ENCODE measurements at regions not wholly inside any gene's neighbourhood (a gene's known extent, or its start where the extent isn't known, plus 50 kb on each side); places are given as distances from the start of the nearest gene placed in this dataset.

- Histone ChIP-seq H3K9me2 (replicated peaks; ENCODE audit: low read depth, low read length) (no peaks in the 10 kb centered on the region), H3K36me3 (ENCODE audit: insufficient read depth, low read length) (no peaks in the 10 kb centered on the region), H2AFZ (ENCODE audit: low read length) (no peak overlapping the region), H3K4me3 (ENCODE audit: low read length, poor library complexity, severe bottlenecking) (no peak overlapping the region), H3K79me2 (ENCODE audit: insufficient read depth, low read length) (no peaks in the 10 kb centered on the region), H4K20me1 (ENCODE audit: insufficient read depth, low read length, poor library complexity, severe bottlenecking) (no peaks in the 10 kb centered on the region), H3F3A (ENCODE audit: low read depth) (no peaks in the 10 kb centered on the region), H3K4me2 (ENCODE audit: low read depth, low read length, poor library complexity, severe bottlenecking) (no peak overlapping the region), H3K27me3 (ENCODE audit: insufficient read depth, low read length, poor library complexity, severe bottlenecking) (no peaks in the 10 kb centered on the region), H3K9me3 (ENCODE audit: insufficient read depth, low read depth, low read length) (no peaks in the 10 kb centered on the region), H3K4me1 (ENCODE audit: insufficient read depth, low read length, poor library complexity, severe bottlenecking) (no peaks in the 10 kb centered on the region), H3K9ac (ENCODE audit: low read depth, low read length, poor library complexity, severe bottlenecking) (no peak overlapping the region)
- TF ChIP-seq CTCF (conservative IDR thresholded peaks at IDR 0.05; ENCODE audit: low read length) (no peak), EZH2phosphoT487 (IDR thresholded peaks at IDR 0.05; ENCODE audit: borderline replicate concordance) (no peak)
These were observed 203.0 kb downstream of the ABHD5 start for GRCh38 chr3:43893727-43894126.

GRCh38 chr3:43894176-43895049, 203.7 kb downstream of the ABHD5 start:
- H3K4me1 ChIP-seq (ENCODE audit: insufficient read depth, low read length, poor library complexity, severe bottlenecking), result no peaks in the 10 kb centered on the region
- no peak overlapping the region for H3K4me2 ChIP-seq (ENCODE audit: low read depth, low read length, poor library complexity, severe bottlenecking)
- H3K36me3 ChIP-seq (ENCODE audit: insufficient read depth, low read length), result no peaks in the 10 kb centered on the region
- H3K9me3 ChIP-seq (ENCODE audit: insufficient read depth, low read depth, low read length), result no peaks in the 10 kb centered on the region
- H3K4me3 ChIP-seq (ENCODE audit: low read length, poor library complexity, severe bottlenecking), result no peak overlapping the region
- no peak overlapping the region for H2AFZ ChIP-seq (ENCODE audit: low read length)
- H3K9me2 ChIP-seq (replicated peaks; ENCODE audit: low read depth, low read length), result no peaks in the 10 kb centered on the region
- H4K20me1 ChIP-seq (ENCODE audit: insufficient read depth, low read length, poor library complexity, severe bottlenecking), result no peaks in the 10 kb centered on the region
- no peak overlapping the region for H3K9ac ChIP-seq (ENCODE audit: low read depth, low read length, poor library complexity, severe bottlenecking)
- no peaks in the 10 kb centered on the region for H3F3A ChIP-seq (ENCODE audit: low read depth)
- no peaks in the 10 kb centered on the region for H3K79me2 ChIP-seq (ENCODE audit: insufficient read depth, low read length)
- H3K27me3 ChIP-seq (ENCODE audit: insufficient read depth, low read length, poor library complexity, severe bottlenecking), result no peaks in the 10 kb centered on the region
- TF ChIP-seq CTCF (conservative IDR thresholded peaks at IDR 0.05; ENCODE audit: low read length), result no peak
- TF ChIP-seq EZH2phosphoT487 (IDR thresholded peaks at IDR 0.05; ENCODE audit: borderline replicate concordance), result no peak

- H3F3A ChIP-seq (ENCODE audit: low read depth), result no peaks in the 10 kb centered on the region
- H3K4me2 ChIP-seq (ENCODE audit: low read depth, low read length, poor library complexity, severe bottlenecking), result no peak overlapping the region
- TF ChIP-seq EZH2phosphoT487 (IDR thresholded peaks at IDR 0.05; ENCODE audit: borderline replicate concordance) (no peak), CTCF (conservative IDR thresholded peaks at IDR 0.05; ENCODE audit: low read length) (no peak)
- no peaks in the 10 kb centered on the region for H3K4me1 ChIP-seq (ENCODE audit: insufficient read depth, low read length, poor library complexity, severe bottlenecking)
- H3K79me2 ChIP-seq (ENCODE audit: insufficient read depth, low read length), result no peaks in the 10 kb centered on the region
- H2AFZ ChIP-seq (ENCODE audit: low read length), result no peak overlapping the region
- no peaks in the 10 kb centered on the region for H3K9me3 ChIP-seq (ENCODE audit: insufficient read depth, low read depth, low read length)
- no peaks in the 10 kb centered on the region for H4K20me1 ChIP-seq (ENCODE audit: insufficient read depth, low read length, poor library complexity, severe bottlenecking)
- H3K27me3 ChIP-seq (ENCODE audit: insufficient read depth, low read length, poor library complexity, severe bottlenecking), result no peaks in the 10 kb centered on the region
- no peaks in the 10 kb centered on the region for H3K9me2 ChIP-seq (replicated peaks; ENCODE audit: low read depth, low read length)
- no peak overlapping the region for H3K9ac ChIP-seq (ENCODE audit: low read depth, low read length, poor library complexity, severe bottlenecking)
- no peaks in the 10 kb centered on the region for H3K36me3 ChIP-seq (ENCODE audit: insufficient read depth, low read length)
- no peak overlapping the region for H3K4me3 ChIP-seq (ENCODE audit: low read length, poor library complexity, severe bottlenecking)
These were observed 204.8 kb downstream of the ABHD5 start for GRCh38 chr3:43895573-43895972.

Data from Loucy (cell line).